ENCODE measurements at regions not wholly inside any gene's neighbourhood (a gene's known extent, or its start where the extent isn't known, plus 50 kb on each side); places are given as distances from the start of the nearest gene placed in this dataset.

- no peak for DNase-seq (ENCODE audit: low read depth in 3 of 3, low spot score in 1 of 3)
Observed at GRCh38 chr7:132072873-132073272, 503.4 kb downstream of the PLXNA4 start.

GRCh38 chr7:132072165-132072564 lies 504.1 kb downstream of the PLXNA4 start:
- no peak for DNase-seq (ENCODE audit: low read depth in 3 of 3, low spot score in 1 of 3)

- no peak for DNase-seq (ENCODE audit: low read depth in 3 of 3, low spot score in 1 of 3)
Observed at GRCh38 chr7:132069306-132069705, 507.0 kb downstream of the PLXNA4 start.

GRCh38 chr7:132066761-132067171 lies 509.5 kb downstream of the PLXNA4 start:
- no peak for DNase-seq (ENCODE audit: low read depth in 3 of 3, low spot score in 1 of 3)

GRCh38 chr7:132065989-132066603 lies 509.7 kb upstream of the PODXL start:
- DNase-seq (ENCODE audit: low read depth in 3 of 3, low spot score in 1 of 3), result no peak

- DNase-seq (ENCODE audit: low read depth in 3 of 3, low spot score in 1 of 3), result no peak
Observed at GRCh38 chr7:132065193-132065988, 509.0 kb upstream of the PODXL start.

GRCh38 chr7:132063800-132064199 lies 507.4 kb upstream of the PODXL start:
- no peak for DNase-seq (ENCODE audit: low read depth in 3 of 3, low spot score in 1 of 3)

GRCh38 chr7:132061937-132062336 lies 505.5 kb upstream of the PODXL start:
- no peak for DNase-seq (ENCODE audit: low read depth in 3 of 3, low spot score in 1 of 3)

GRCh38 chr7:132059141-132059540 lies 502.7 kb upstream of the PODXL start:
- no peak for DNase-seq (ENCODE audit: low read depth in 3 of 3, low spot score in 1 of 3)

GRCh38 chr7:132055336-132056120 lies 499.1 kb upstream of the PODXL start:
- DNase-seq (ENCODE audit: low read depth in 3 of 3, low spot score in 1 of 3), result no peak

- no peak for DNase-seq (ENCODE audit: low read depth in 3 of 3, low spot score in 1 of 3)
Observed at GRCh38 chr7:132053871-132054270, 497.4 kb upstream of the PODXL start.

GRCh38 chr7:132051311-132051710 lies 494.9 kb upstream of the PODXL start:
- no peak for DNase-seq (ENCODE audit: low read depth in 3 of 3, low spot score in 1 of 3)

- DNase-seq (ENCODE audit: low read depth in 3 of 3, low spot score in 1 of 3), result no peak
Observed at GRCh38 chr7:132049462-132050304, 493.3 kb upstream of the PODXL start.

GRCh38 chr7:132045481-132045980 lies 489.1 kb upstream of the PODXL start:
- no peak for DNase-seq (ENCODE audit: low read depth in 3 of 3, low spot score in 1 of 3)

- DNase-seq (ENCODE audit: low read depth in 3 of 3, low spot score in 1 of 3), result no peak
Observed at GRCh38 chr7:132045002-132045401, 488.6 kb upstream of the PODXL start.

GRCh38 chr7:132044247-132044646 lies 487.8 kb upstream of the PODXL start:
- DNase-seq (ENCODE audit: low read depth in 3 of 3, low spot score in 1 of 3), result no peak

GRCh38 chr7:132041108-132041507 lies 484.7 kb upstream of the PODXL start:
- DNase-seq (ENCODE audit: low read depth in 3 of 3, low spot score in 1 of 3), result no peak

- no peak for DNase-seq (ENCODE audit: low read depth in 3 of 3, low spot score in 1 of 3)
Observed at GRCh38 chr7:132035517-132036362, 479.3 kb upstream of the PODXL start.

GRCh38 chr7:132034748-132035416 lies 478.5 kb upstream of the PODXL start:
- no peak for DNase-seq (ENCODE audit: low read depth in 3 of 3, low spot score in 1 of 3)

Measured in stimulated activated CD4-positive, alpha-beta T cell treated with anti-CD3 and anti-CD28 coated beads, TNF-alpha, amount 100 ng/mL, for 1 hour (primary cell).